DND-41 (cell line): ENCODE measurements at regions not wholly inside any gene's neighbourhood (a gene's known extent, or its start where the extent isn't known, plus 50 kb on each side); places are given as distances from the start of the nearest gene placed in this dataset.

Experiments used
- ATAC-seq: fragments of 200-7000 bp; cut with Tn5 transposase; 3 replicates; pipeline ENCODE4 v1.9.1; 2021; ENCODE audit warnings: low read depth; ENCODE audit not compliant: insufficient read depth
- DNase-seq: peaks from one replicate; pipeline ENCODE4 v3.0.0-alpha.2; 2020
- H2AFZ ChIP-seq: 2 replicates; pipeline ENCODE4 v1.6.0; 2012; ENCODE audit warnings: low read depth, low read length
- H3K27ac ChIP-seq: 2 replicates; pipeline ENCODE4 v1.5.1; 2012; ENCODE audit warnings: low read length, inconsistent platforms
- H3K27me3 ChIP-seq: fragments of 200-600 bp; sonication (generic); 2 replicates; pipeline ENCODE4 v1.6.0; 2012; ENCODE audit warnings: low read length, mild to moderate bottlenecking, inconsistent platforms; ENCODE audit not compliant: insufficient read depth, poor library complexity
- H3K36me3 ChIP-seq: 2 replicates; pipeline ENCODE4 v1.5.1; 2012; ENCODE audit warnings: low read length, inconsistent platforms; ENCODE audit not compliant: insufficient read depth
- H3K4me1 ChIP-seq: 2 replicates; pipeline ENCODE4 v1.5.1; 2012; ENCODE audit warnings: mild to moderate bottlenecking, low read length; ENCODE audit not compliant: insufficient read depth
- H3K4me2 ChIP-seq: 2 replicates; pipeline ENCODE4 v1.6.0; 2012; ENCODE audit warnings: mild to moderate bottlenecking, moderate library complexity, low read length, inconsistent platforms; ENCODE audit not compliant: insufficient read depth
- H3K4me3 ChIP-seq, 2 experiments: fragments of 200-600 bp in 1 of 2; shearing (Covaris generic) in 1 of 2; 2 replicates each; pipeline ENCODE4 v1.5.1; 2012 to 2016; ENCODE audit warnings: inconsistent platforms in 2 of 2, low read length in 2 of 2, mild to moderate bottlenecking in 2 of 2, low read depth in 1 of 2, moderate library complexity in 1 of 2
- H3K79me2 ChIP-seq: 2 replicates; pipeline ENCODE4 v1.6.0; 2012; ENCODE audit warnings: low read length, inconsistent platforms; ENCODE audit not compliant: insufficient read depth
- H3K9ac ChIP-seq: 2 replicates; pipeline ENCODE4 v1.6.0; 2012; ENCODE audit warnings: low read depth, mild to moderate bottlenecking, inconsistent platforms, low read length, moderate library complexity
- H3K9me3 ChIP-seq: 2 replicates; pipeline ENCODE4 v1.5.1; 2012; ENCODE audit warnings: low read length, moderate library complexity, mild to moderate bottlenecking, inconsistent platforms; ENCODE audit not compliant: insufficient read depth, severe bottlenecking
- H4K20me1 ChIP-seq: 2 replicates; pipeline ENCODE4 v1.6.0; 2012; ENCODE audit warnings: low read length; ENCODE audit not compliant: insufficient read depth
- EZH2 ChIP-seq: IDR thresholded peaks from 3 replicates; pipeline ENCODE4 v1.6.1; 2012; ENCODE audit warnings: borderline replicate concordance, low read depth, mild to moderate bottlenecking, moderate library complexity, low read length, inconsistent platforms; ENCODE audit not compliant: severe bottlenecking
- TF ChIP-seq, protein P1 (sequence below): IDR thresholded peaks from 2 replicates; pipeline ENCODE4 v1.5.1; 2012; ENCODE audit warnings: borderline replicate concordance, low read length, moderate library complexity, mild to moderate bottlenecking; ENCODE audit not compliant: poor library complexity, severe bottlenecking; ENCODE audit errors: extremely low read depth

DNA sequence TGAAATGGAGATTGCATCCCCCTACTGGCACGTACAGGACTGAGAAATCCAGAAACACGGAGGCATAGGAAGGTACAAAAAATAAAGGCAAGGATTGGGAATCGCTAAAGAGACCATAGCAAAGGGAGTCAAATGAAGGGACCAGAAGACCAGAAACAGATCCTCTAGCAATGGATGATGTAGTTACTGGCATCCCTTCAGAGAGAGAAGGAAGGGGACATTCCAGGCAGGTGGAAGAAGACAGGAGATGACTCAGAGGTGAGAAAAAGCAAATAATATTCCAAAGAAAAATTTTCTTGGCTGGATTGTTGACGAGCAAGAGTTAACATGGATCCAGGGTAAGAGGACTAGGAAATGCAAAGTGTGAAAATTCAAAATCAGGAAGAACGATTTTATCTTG lies 78.4 kb upstream of the FZD7 start:
- Histone ChIP-seq H4K20me1 (no peaks in the 10 kb centered on the region), H3K79me2 (no peaks in the 10 kb centered on the region), H2AFZ (no peak overlapping the region), H3K9me3 (no peaks in the 10 kb centered on the region), H3K36me3 (no peaks in the 10 kb centered on the region), H3K9ac (no peak overlapping the region), H3K4me2 (no peak overlapping the region), H3K4me1 (no peaks in the 10 kb centered on the region), H3K27me3 (peaks cover 6% of the 10 kb centered on the region), H3K27ac (no peak overlapping the region), H3K4me3 (no peak overlapping the region)
- ATAC-seq (no peak), DNase-seq (no peak)
- TF ChIP-seq EZH2: no peak
- TF ChIP-seq, protein P1, sequence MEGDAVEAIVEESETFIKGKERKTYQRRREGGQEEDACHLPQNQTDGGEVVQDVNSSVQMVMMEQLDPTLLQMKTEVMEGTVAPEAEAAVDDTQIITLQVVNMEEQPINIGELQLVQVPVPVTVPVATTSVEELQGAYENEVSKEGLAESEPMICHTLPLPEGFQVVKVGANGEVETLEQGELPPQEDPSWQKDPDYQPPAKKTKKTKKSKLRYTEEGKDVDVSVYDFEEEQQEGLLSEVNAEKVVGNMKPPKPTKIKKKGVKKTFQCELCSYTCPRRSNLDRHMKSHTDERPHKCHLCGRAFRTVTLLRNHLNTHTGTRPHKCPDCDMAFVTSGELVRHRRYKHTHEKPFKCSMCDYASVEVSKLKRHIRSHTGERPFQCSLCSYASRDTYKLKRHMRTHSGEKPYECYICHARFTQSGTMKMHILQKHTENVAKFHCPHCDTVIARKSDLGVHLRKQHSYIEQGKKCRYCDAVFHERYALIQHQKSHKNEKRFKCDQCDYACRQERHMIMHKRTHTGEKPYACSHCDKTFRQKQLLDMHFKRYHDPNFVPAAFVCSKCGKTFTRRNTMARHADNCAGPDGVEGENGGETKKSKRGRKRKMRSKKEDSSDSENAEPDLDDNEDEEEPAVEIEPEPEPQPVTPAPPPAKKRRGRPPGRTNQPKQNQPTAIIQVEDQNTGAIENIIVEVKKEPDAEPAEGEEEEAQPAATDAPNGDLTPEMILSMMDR: no peak

DNA sequence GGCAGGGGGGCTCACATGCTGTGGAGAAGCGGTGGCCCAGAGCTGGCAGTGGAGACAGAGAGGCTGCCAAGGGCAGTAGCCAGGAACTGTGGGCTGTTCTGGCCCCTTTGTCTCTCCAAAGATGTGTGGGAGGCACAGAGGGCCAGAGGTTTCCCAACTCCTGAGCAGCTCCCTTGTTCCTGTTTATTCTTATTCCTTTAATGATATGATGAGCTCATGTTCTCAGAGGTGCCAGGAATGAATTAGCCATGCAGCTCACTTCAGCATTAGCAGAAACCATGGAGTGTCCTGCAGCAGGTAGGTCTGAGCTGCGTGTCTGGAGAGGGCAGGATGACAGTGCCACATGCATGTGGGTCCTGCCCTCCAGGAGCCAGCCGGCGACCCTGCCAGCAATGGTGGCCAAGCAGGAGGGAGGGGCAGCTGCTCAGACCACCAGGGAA lies 77.9 kb upstream of the FZD7 start:
- H3K9me3 ChIP-seq: no peaks in the 10 kb centered on the region
- no peak for DNase-seq

DNA sequence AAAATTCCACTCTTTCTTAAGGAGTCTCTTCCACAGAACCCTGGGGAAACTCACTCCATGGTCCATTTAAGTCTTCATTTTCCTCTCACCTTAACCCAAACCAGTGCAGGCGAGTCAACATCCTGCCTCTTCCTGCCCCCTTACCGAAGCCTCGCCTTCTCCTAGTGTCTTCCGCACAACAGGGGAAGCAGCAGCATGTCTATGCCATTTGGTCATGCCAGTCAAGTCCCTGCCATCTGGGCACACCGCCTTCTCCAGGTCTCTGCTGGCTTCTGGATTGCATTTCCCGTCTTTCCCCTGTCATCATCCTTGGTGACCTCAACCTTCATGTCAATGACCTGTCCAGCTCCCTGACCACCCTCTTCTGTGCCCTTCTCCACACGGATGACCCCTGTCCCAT lies 77.3 kb upstream of the FZD7 start:
- H3K4me3 ChIP-seq: no peak overlapping the region
- DNase-seq (no peak), ATAC-seq (no peak)
- no peaks in the 10 kb centered on the region for H4K20me1 ChIP-seq
- no peak overlapping the region for H3K9ac ChIP-seq
- TF ChIP-seq, protein P1: no peak
- no peak for TF ChIP-seq EZH2
- no peaks in the 10 kb centered on the region for H3K79me2 ChIP-seq
- H3K36me3 ChIP-seq: no peaks in the 10 kb centered on the region
- H3K27me3 ChIP-seq: peaks cover 6% of the 10 kb centered on the region
- no peak overlapping the region for H3K4me2 ChIP-seq
- no peak overlapping the region for H3K27ac ChIP-seq
- H2AFZ ChIP-seq: no peak overlapping the region
- H3K4me1 ChIP-seq: no peaks in the 10 kb centered on the region
- no peaks in the 10 kb centered on the region for H3K9me3 ChIP-seq

More for the DNA sequence above, 77.9 kb upstream of the FZD7 start:
- Histone ChIP-seq H2AFZ (no peak overlapping the region), H3K4me2 (no peak overlapping the region), H3K9ac (no peak overlapping the region), H3K27me3 (peaks cover 6% of the 10 kb centered on the region), H3K4me3 (no peak overlapping the region), H3K36me3 (no peaks in the 10 kb centered on the region), H3K4me1 (no peaks in the 10 kb centered on the region), H3K27ac (no peak overlapping the region), H4K20me1 (no peaks in the 10 kb centered on the region), H3K79me2 (no peaks in the 10 kb centered on the region)
- TF ChIP-seq EZH2: no peak
- TF ChIP-seq, protein P1: no peak
- ATAC-seq: no peak

DNA sequence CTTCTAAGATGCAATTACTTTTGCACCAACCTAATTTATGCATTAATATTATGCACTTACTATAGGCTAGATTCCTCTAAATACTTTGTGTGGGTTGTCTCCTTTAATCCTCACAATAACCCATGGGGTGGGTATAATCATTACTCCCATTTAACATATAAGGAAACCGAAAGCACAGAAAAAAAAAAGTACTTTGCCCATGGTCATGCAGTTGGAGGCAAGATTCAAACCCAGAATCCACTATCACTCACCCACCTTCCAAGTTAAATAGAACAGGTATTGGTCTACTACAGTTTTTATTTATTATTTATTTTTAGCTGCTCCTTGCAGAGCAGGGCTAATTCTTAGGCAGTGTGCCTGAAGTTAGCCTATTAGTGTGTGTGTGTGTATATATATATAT lies 76.6 kb upstream of the FZD7 start:
- H3K4me2 ChIP-seq: no peak overlapping the region
- H4K20me1 ChIP-seq: no peaks in the 10 kb centered on the region
- no peaks in the 10 kb centered on the region for H3K9me3 ChIP-seq
- H3K36me3 ChIP-seq: no peaks in the 10 kb centered on the region
- H3K79me2 ChIP-seq: no peaks in the 10 kb centered on the region
- ATAC-seq (no peak), DNase-seq (no peak)
- no peak overlapping the region for H2AFZ ChIP-seq
- H3K4me3 ChIP-seq: no peak overlapping the region
- peaks cover 6% of the 10 kb centered on the region for H3K27me3 ChIP-seq
- no peaks in the 10 kb centered on the region for H3K4me1 ChIP-seq
- H3K27ac ChIP-seq: no peak overlapping the region
- TF ChIP-seq, protein P1: no peak
- no peak for TF ChIP-seq EZH2
- no peak overlapping the region for H3K9ac ChIP-seq
